Left lung (tissue), 4 donors: ENCODE measurements at regions not wholly inside any gene's neighbourhood (a gene's known extent, or its start where the extent isn't known, plus 50 kb on each side); places are given as distances from the start of the nearest gene placed in this dataset.

ENCODE experiments used
- ATAC-seq: fragments of 200-7000 bp; cut with Tn5 transposase; one replicate; pipeline ENCODE4 v1.9.1; 2020; ENCODE audit warnings: moderate library complexity
- DNase-seq, 4 donors: peaks; one replicate each; pipeline ENCODE4 v3.0.0-alpha.2; 2013 to 2020
- H3K27ac ChIP-seq, 2 donors: fragments of 200-600 bp; sonication (generic) in 1 of 2; one replicate each; pipeline versions ENCODE4 v1.5.0 to v1.8.0; 2020 to 2021
- H3K27me3 ChIP-seq, 2 donors: fragments of 200-600 bp; sonication (generic) in 1 of 2; one replicate each; pipeline versions ENCODE4 v1.5.0 to v1.8.0; 2020 to 2021
- H3K36me3 ChIP-seq, 2 donors: fragments of 200-600 bp; sonication (generic) in 1 of 2; one replicate each; pipeline versions ENCODE4 v1.5.0 to v1.8.0; 2020 to 2021
- H3K4me1 ChIP-seq, 2 donors: fragments of 200-600 bp; one replicate each; pipeline ENCODE4 v1.8.0; 2021
- H3K4me3 ChIP-seq, 2 donors: fragments of 200-600 bp; sonication (generic) in 1 of 2; one replicate each; pipeline versions ENCODE4 v1.5.0 to v1.8.0; 2020 to 2021; ENCODE audit warnings: mild to moderate bottlenecking in 1 of 2
- H3K9me3 ChIP-seq, 2 donors: fragments of 200-600 bp; sonication (generic) in 1 of 2; one replicate each; pipeline versions ENCODE4 v1.5.0 to v1.8.0; 2020 to 2021
- CTCF ChIP-seq, 2 donors: fragments of 200-600 bp; sonication (generic) in 1 of 2; IDR thresholded peaks; one replicate each; pipeline versions ENCODE4 v1.5.0 to v1.8.0; 2021; ENCODE audit warnings: antibody characterized with exemption in 2 of 2
- intact Hi-C, 2 donors: fragments of 100-400 bp; cut with DNase I; formaldehyde crosslinking; loops; one replicate each; pipeline versions ENCODE4 v1.11.2 to v1.14.2; 2022
- donor health status: DM: no; HTN: yes; CAD: no.
- donor health status: DM: no; HTN: no; CAD: no.

DNA sequence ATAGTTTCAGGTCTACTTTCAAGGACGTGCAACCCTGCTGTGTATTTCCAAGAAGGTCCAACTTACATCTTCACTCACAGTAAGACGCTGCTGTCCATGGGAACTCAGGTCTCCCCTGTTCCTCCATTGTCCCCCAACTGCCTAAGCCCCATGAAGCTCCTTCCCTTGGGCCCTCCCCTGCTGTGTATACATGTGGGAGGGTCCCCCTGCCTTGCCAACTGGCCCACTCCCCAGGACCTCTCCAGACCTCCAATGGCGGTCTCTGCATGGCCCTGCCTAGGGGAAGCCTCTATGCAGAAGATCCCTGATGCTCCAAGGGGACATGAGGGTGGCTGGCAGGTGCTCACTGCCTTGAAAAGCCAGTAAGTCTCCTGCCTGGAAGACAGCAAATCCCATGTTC is 186.7 kb upstream of the CST7 start:
- H3K27ac ChIP-seq: no peak overlapping the region
- H3K9me3 ChIP-seq: peaks cover 0 to 3% of the 10 kb centered on the region in 2 donors
- H3K4me3 ChIP-seq: no peak overlapping the region
- no peaks in the 10 kb centered on the region for H3K4me1 ChIP-seq
- H3K36me3 ChIP-seq: no peaks in the 10 kb centered on the region
- TF ChIP-seq CTCF (IDR thresholded peaks at IDR 0.05): no peak
- DNase-seq (no peak), ATAC-seq (no peak)
- peaks cover 0 to 20% of the 10 kb centered on the region in 2 donors for H3K27me3 ChIP-seq
- intact Hi-C loops: no loop called here

DNA sequence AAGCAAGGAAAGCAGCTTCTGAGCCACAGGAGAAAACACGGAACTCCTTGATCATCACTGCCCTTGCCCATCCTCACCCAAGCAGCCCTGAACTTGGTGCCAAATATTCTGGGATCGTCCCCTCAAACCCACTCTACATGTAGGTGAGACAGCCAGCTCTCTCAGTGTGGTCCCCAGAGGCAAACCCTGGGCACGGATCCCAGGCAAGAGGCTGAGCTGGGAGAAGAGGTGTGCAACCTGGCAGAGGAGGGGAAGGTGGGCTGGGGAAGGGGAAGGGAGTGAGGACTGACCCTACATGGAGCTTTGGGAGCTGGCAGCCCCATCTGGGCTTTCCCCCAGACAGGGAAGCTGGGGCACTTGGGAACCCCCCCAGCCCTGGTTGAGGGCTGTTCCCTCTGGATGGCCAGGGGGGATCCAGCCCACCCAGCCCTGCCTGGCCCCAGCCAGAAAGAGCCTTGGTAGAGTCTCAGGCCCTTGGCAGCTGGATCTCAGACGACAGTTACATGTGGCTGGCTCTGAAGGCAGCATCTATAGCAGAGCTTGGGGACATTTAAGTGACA is 186.2 kb upstream of the CST7 start:
- H3K27me3 ChIP-seq: peaks cover 0 to 20% of the 10 kb centered on the region in 2 donors
- intact Hi-C loops: no loop called here

DNA sequence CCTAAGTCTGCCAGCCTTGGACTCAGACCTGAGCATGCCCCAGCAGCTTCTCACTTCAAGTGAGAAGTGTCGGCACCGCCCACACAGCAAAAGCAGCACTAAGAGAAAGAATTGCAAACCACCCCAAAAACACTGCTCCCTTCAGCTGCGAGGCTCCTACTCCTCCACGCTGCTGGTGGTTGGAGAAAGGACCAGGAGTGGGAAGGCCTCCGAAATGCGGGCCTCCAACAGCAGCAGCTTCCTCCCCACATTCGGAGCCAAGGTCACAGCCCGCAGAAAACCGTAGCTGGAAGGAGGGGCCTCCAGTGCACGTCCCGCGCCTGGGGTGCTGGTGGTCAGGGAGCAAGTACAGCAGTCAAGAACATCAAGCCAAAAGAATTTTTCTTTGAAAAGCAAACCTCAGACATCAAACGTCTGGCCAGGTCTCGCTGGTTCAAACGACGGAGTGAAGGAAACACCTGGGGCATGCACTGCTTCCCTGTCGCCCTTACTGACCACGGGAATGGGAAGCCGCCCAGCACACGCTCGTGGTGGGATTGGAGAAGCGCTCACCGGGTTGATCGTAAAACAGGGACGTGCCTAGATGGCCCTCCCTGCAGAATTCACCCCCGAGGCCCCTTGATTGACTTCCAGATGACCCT is 185.6 kb upstream of the CST7 start:
- H3K36me3 ChIP-seq: no peaks in the 10 kb centered on the region
- no peak overlapping the region for H3K27ac ChIP-seq
- no peak overlapping the region for H3K4me3 ChIP-seq
- no peaks in the 10 kb centered on the region for H3K4me1 ChIP-seq
- peaks cover 0 to 20% of the 10 kb centered on the region in 2 donors for H3K27me3 ChIP-seq
- peaks cover 0 to 3% of the 10 kb centered on the region in 2 donors for H3K9me3 ChIP-seq
- DNase-seq (peak in 1 of 4 donors; percentile 68), ATAC-seq (no peak)
- intact Hi-C loops: no loop called here
- TF ChIP-seq CTCF (IDR thresholded peaks at IDR 0.05): no peak

More for the DNA sequence above, 186.2 kb upstream of the CST7 start:
- Histone ChIP-seq H3K4me1 (no peaks in the 10 kb centered on the region), H3K36me3 (no peaks in the 10 kb centered on the region), H3K9me3 (peaks cover 0 to 3% of the 10 kb centered on the region in 2 donors), H3K4me3 (no peak overlapping the region), H3K27ac (no peak overlapping the region)
- no peak for ATAC-seq
- no peak for DNase-seq
- TF ChIP-seq CTCF (IDR thresholded peaks at IDR 0.05): no peak

DNA sequence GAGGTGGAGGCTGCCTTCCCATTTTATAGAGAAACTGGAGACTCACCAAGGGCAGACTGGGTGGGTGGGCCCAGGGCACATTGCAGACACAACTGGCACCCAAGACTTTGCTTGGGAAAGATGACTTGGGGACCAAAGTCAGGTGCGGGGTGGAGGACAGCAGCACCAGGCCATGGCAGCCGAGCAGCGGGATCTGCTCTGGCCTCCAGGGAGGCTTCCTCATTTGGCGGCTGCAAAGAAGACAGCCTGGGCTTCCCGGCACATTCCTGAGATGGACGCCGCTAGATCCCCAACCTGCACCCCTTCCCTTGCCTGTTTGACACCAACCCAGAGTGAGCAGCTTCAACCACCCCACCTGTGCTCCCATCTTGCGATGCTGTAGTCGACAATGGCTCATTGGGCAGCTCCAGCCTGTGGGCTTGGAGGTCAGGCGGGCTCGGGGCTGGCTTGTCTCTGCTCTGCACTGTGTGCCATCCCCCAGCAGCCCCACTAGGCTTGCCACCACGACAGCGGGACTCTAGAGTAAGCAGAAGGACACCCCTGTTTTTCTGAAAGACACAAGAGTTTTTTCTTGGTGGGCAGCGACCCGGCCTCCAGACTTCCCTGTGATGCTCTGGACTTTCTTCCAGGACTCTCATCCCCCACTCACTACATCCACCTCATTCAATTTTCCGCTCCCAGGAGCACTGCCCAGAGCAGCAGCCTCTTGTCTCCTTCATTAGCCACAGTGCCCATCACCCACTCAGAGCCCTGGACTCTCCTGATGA is 184.9 kb upstream of the CST7 start:
- no peak for ATAC-seq
- H3K27me3 ChIP-seq: peaks cover 0 to 21% of the 10 kb centered on the region in 2 donors
- peaks cover 0 to 3% of the 10 kb centered on the region in 2 donors for H3K9me3 ChIP-seq
- intact Hi-C loops: no loop called here
- no peak overlapping the region for H3K27ac ChIP-seq
- H3K36me3 ChIP-seq: no peaks in the 10 kb centered on the region
- no peak for TF ChIP-seq CTCF (IDR thresholded peaks at IDR 0.05)
- no peaks in the 10 kb centered on the region for H3K4me1 ChIP-seq
- no peak overlapping the region for H3K4me3 ChIP-seq
- DNase-seq: peak in 1 of 4 donors; percentile 46

GRCh38 chr20:24764794-24765202 is 184.3 kb upstream of the CST7 start:
- peak in 1 of 4 donors; percentile 69 for DNase-seq

More at GRCh38 chr20:24764794-24765202, 184.3 kb upstream of the CST7 start:
- Histone ChIP-seq H3K27me3 (peaks cover 0 to 26% of the 10 kb centered on the region in 2 donors), H3K27ac (no peak overlapping the region), H3K4me3 (no peak overlapping the region), H3K4me1 (no peaks in the 10 kb centered on the region), H3K9me3 (peaks cover 0 to 3% of the 10 kb centered on the region in 2 donors), H3K36me3 (no peaks in the 10 kb centered on the region)
- ATAC-seq: no peak
- intact Hi-C loops: no loop called here
- no peak for TF ChIP-seq CTCF (IDR thresholded peaks at IDR 0.05)
